ENCODE measurements at regions not wholly inside any gene's neighbourhood (a gene's known extent, or its start where the extent isn't known, plus 50 kb on each side); places are given as distances from the start of the nearest gene placed in this dataset.

DNA sequence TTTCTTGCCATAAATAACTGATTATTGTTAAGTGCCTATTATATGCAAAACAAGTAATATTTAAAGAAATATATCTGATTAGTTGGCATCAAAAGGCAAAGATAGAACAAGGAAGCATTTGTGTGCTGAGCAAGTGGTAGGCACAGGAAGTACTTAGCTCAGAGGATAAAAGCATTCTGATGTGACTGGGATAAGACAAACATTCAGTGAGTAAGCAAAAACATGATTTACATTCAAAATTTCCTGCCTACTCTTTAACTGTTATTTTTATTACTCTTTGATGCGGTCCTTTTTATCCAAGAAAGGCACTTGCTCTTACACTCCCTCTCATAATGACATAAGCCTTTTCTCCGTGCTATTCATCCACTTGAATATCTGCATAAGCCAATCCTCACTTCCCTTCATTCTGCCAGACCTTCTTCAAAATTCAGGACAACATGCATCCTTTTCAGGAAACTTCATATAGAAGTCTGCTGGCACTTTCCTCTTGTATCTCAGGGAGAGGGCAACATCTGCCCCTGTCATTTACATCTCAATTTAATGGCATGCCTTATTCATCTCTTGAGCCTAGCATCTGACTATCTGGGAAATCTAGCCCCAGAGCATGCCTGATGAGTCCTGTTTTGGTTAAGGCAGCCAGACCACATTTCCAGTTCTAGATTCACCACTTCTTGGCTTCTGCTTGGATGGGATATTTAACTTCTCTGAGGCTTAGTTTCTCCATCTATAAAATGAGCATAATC is 478.2 kb upstream of the ROBO2 start:
- H3K79me2 ChIP-seq (ENCODE audit: control insufficient read depth, insufficient read depth, low read length, poor library complexity), result no peaks in the 10 kb centered on the region
- no peak for DNase-seq
- no peak overlapping the region for H3K9ac ChIP-seq (ENCODE audit: low read length)
- H3K4me3 ChIP-seq (ENCODE audit: low read depth, low read length), result no peak overlapping the region
- no peak overlapping the region for H2BK120ac ChIP-seq (ENCODE audit: insufficient read depth, low read length, poor library complexity)
- H2AK5ac ChIP-seq (ENCODE audit: low read length), result no peak overlapping the region
- no peak overlapping the region for H2BK5ac ChIP-seq (ENCODE audit: low read depth, low read length, poor library complexity)
- H3K9me3 ChIP-seq (ENCODE audit: insufficient read depth, low read depth, low read length), result no peaks in the 10 kb centered on the region
- no peak overlapping the region for H3K18ac ChIP-seq (ENCODE audit: low read length)
- H3K27ac ChIP-seq (ENCODE audit: low read depth, low read length), result no peak overlapping the region
- no peak overlapping the region for H3K4ac ChIP-seq (ENCODE audit: low read depth, low read length)
- no peak overlapping the region for H4K91ac ChIP-seq (ENCODE audit: low read depth, low read length)
- H3K27me3 ChIP-seq (ENCODE audit: insufficient read depth, low read length), result no peaks in the 10 kb centered on the region
- H3K23ac ChIP-seq (ENCODE audit: low read length), result no peak overlapping the region
- H2BK12ac ChIP-seq (ENCODE audit: low read length), result no peak overlapping the region
- no peak overlapping the region for H2AFZ ChIP-seq (ENCODE audit: insufficient read depth, low read length, poor library complexity)
- H4K12ac ChIP-seq (ENCODE audit: low read depth, low read length), result no peak overlapping the region
- H3K14ac ChIP-seq (ENCODE audit: low read length), result no peak overlapping the region
- peaks cover 0 to 2% of the 10 kb centered on the region in 2 experiments for H3K4me1 ChIP-seq (ENCODE audit: control insufficient read depth in 1 of 2, insufficient read depth in 2 of 2, low read length in 2 of 2)
- H3K4me2 ChIP-seq (ENCODE audit: low read length), result no peak overlapping the region
- no CpG with 5 or more reads among the region's 2 CpGs for WGBS (ENCODE audit: extremely low coverage, insufficient coverage, insufficient read length)
- no peaks in the 10 kb centered on the region for H3K79me1 ChIP-seq (ENCODE audit: low read length)
- H3K36me3 ChIP-seq (ENCODE audit: control insufficient read depth in 1 of 2, insufficient read depth in 2 of 2, low read length in 2 of 2), result no peaks in the 10 kb centered on the region
- H4K8ac ChIP-seq (ENCODE audit: low read depth, low read length), result no peak overlapping the region

DNA sequence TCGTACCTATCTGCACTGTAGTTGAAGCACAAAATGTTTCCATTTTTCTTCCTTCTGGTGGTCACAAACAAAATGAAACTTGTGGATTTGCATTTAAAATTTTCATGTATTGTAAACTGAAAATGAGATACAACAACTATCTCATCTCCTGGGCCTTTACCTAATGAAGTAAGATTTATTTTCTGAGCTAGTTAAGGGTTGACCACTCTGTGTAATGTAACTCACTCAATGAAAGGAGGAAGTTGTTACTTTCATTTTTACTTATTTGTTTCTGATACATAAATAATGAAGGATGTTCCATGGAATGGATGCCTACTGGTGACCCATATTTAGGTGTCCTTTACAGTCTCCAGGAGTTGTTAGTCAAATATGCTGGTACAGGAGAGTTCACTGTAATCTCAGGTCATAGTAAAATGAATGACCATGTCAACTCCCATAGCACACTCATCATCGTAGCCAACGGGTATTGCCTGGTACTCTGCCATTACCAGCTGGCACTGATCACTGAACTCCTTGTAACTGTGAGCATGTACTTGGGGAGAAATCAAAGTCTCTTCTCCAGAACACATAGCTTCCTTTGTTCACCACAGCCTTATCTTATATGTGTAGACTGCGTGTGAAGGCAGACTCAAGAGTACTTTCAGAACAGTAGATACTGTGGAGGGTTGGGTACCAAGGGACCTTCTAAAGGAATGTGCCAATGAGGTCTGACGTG is 474.2 kb upstream of the ROBO2 start:
- Histone ChIP-seq H4K12ac (ENCODE audit: low read depth, low read length) (no peak overlapping the region), H3K79me1 (ENCODE audit: low read length) (no peaks in the 10 kb centered on the region), H3K4me3 (ENCODE audit: low read depth, low read length) (no peak overlapping the region), H4K8ac (ENCODE audit: low read depth, low read length) (no peak overlapping the region), H2AK5ac (ENCODE audit: low read length) (no peak overlapping the region), H2BK5ac (ENCODE audit: low read depth, low read length, poor library complexity) (no peak overlapping the region), H2AFZ (ENCODE audit: insufficient read depth, low read length, poor library complexity) (no peak overlapping the region), H3K4me2 (ENCODE audit: low read length) (no peak overlapping the region), H3K14ac (ENCODE audit: low read length) (no peak overlapping the region), H3K9me3 (ENCODE audit: insufficient read depth, low read depth, low read length) (no peaks in the 10 kb centered on the region), H4K91ac (ENCODE audit: low read depth, low read length) (no peak overlapping the region), H3K27ac (ENCODE audit: low read depth, low read length) (no peak overlapping the region), H2BK120ac (ENCODE audit: insufficient read depth, low read length, poor library complexity) (no peak overlapping the region), H3K36me3 (ENCODE audit: control insufficient read depth in 1 of 2, insufficient read depth in 2 of 2, low read length in 2 of 2) (no peaks in the 10 kb centered on the region), H3K18ac (ENCODE audit: low read length) (no peak overlapping the region), H3K9ac (ENCODE audit: low read length) (no peak overlapping the region), H3K23ac (ENCODE audit: low read length) (no peak overlapping the region), H3K4ac (ENCODE audit: low read depth, low read length) (no peak overlapping the region), H3K79me2 (ENCODE audit: control insufficient read depth, insufficient read depth, low read length, poor library complexity) (no peaks in the 10 kb centered on the region), H2BK12ac (ENCODE audit: low read length) (no peak overlapping the region), H3K4me1 (ENCODE audit: control insufficient read depth in 1 of 2, insufficient read depth in 2 of 2, low read length in 2 of 2) (peaks cover 0 to 2% of the 10 kb centered on the region in 2 experiments), H3K27me3 (ENCODE audit: insufficient read depth, low read length) (no peaks in the 10 kb centered on the region)
- DNase-seq, result no peak
- no CpG with 5 or more reads among the region's 5 CpGs for WGBS (ENCODE audit: extremely low coverage, insufficient coverage, insufficient read length)

GRCh38 chr3:76566211-76566534 is 473.7 kb upstream of the ROBO2 start:
- H2BK5ac ChIP-seq (ENCODE audit: low read depth, low read length, poor library complexity), result no peak overlapping the region
- H3K79me2 ChIP-seq (ENCODE audit: control insufficient read depth, insufficient read depth, low read length, poor library complexity), result no peaks in the 10 kb centered on the region
- no peak overlapping the region for H4K12ac ChIP-seq (ENCODE audit: low read depth, low read length)
- H2AK5ac ChIP-seq (ENCODE audit: low read length), result no peak overlapping the region
- no peak overlapping the region for H3K18ac ChIP-seq (ENCODE audit: low read length)
- H3K9ac ChIP-seq (ENCODE audit: low read length), result no peak overlapping the region
- H2BK120ac ChIP-seq (ENCODE audit: insufficient read depth, low read length, poor library complexity), result no peak overlapping the region
- H3K4me2 ChIP-seq (ENCODE audit: low read length), result no peak overlapping the region
- no peaks in the 10 kb centered on the region for H3K27me3 ChIP-seq (ENCODE audit: insufficient read depth, low read length)
- H3K36me3 ChIP-seq (ENCODE audit: control insufficient read depth in 1 of 2, insufficient read depth in 2 of 2, low read length in 2 of 2), result no peaks in the 10 kb centered on the region
- no peak overlapping the region for H3K27ac ChIP-seq (ENCODE audit: low read depth, low read length)
- no peak overlapping the region for H2BK12ac ChIP-seq (ENCODE audit: low read length)
- peaks cover 0 to 2% of the 10 kb centered on the region in 2 experiments for H3K4me1 ChIP-seq (ENCODE audit: control insufficient read depth in 1 of 2, insufficient read depth in 2 of 2, low read length in 2 of 2)
- no peaks in the 10 kb centered on the region for H3K9me3 ChIP-seq (ENCODE audit: insufficient read depth, low read depth, low read length)
- H3K79me1 ChIP-seq (ENCODE audit: low read length), result no peaks in the 10 kb centered on the region
- H3K23ac ChIP-seq (ENCODE audit: low read length), result no peak overlapping the region
- no peak overlapping the region for H3K4me3 ChIP-seq (ENCODE audit: low read depth, low read length)
- H3K4ac ChIP-seq (ENCODE audit: low read depth, low read length), result no peak overlapping the region
- no peak overlapping the region for H3K14ac ChIP-seq (ENCODE audit: low read length)
- H2AFZ ChIP-seq (ENCODE audit: insufficient read depth, low read length, poor library complexity), result no peak overlapping the region
- H4K8ac ChIP-seq (ENCODE audit: low read depth, low read length), result no peak overlapping the region
- no peak overlapping the region for H4K91ac ChIP-seq (ENCODE audit: low read depth, low read length)
- DNase-seq, result no peak
- no CpG with 5 or more reads among the region's 2 CpGs for WGBS (ENCODE audit: extremely low coverage, insufficient coverage, insufficient read length)

DNA sequence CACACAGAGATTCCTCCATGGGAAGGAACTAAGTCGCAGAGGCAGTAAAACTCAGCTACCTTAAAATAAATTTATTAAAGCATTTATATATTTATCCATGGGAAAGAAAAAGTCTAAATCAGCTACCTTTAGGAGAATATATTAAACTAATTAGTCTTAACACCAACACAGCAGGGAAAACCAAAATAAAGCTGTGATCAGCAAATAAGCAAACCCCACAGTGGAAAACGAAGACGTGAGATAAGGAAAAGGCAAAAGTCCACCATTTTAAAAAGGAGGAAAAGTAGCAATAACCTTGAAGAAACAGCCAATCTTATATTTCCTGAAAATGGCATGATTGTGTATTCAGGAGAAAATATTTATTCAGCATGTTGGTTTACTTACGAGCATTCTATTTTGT is 473.0 kb upstream of the ROBO2 start:
- no peak overlapping the region for H2BK120ac ChIP-seq (ENCODE audit: insufficient read depth, low read length, poor library complexity)
- H3K79me2 ChIP-seq (ENCODE audit: control insufficient read depth, insufficient read depth, low read length, poor library complexity), result no peaks in the 10 kb centered on the region
- WGBS (ENCODE audit: extremely low coverage, insufficient coverage, insufficient read length), result no CpG with 5 or more reads among the region's 4 CpGs
- no peak overlapping the region for H3K14ac ChIP-seq (ENCODE audit: low read length)
- H3K4me1 ChIP-seq (ENCODE audit: control insufficient read depth in 1 of 2, insufficient read depth in 2 of 2, low read length in 2 of 2), result peaks cover 0 to under 1% of the 10 kb centered on the region in 2 experiments
- H4K8ac ChIP-seq (ENCODE audit: low read depth, low read length), result no peak overlapping the region
- no peak for DNase-seq
- no peak overlapping the region for H2BK12ac ChIP-seq (ENCODE audit: low read length)
- no peak overlapping the region for H2BK5ac ChIP-seq (ENCODE audit: low read depth, low read length, poor library complexity)
- H3K18ac ChIP-seq (ENCODE audit: low read length), result no peak overlapping the region
- no peak overlapping the region for H3K4me2 ChIP-seq (ENCODE audit: low read length)
- no peak overlapping the region for H3K9ac ChIP-seq (ENCODE audit: low read length)
- no peak overlapping the region for H3K4me3 ChIP-seq (ENCODE audit: low read depth, low read length)
- H3K79me1 ChIP-seq (ENCODE audit: low read length), result no peaks in the 10 kb centered on the region
- H3K9me3 ChIP-seq (ENCODE audit: insufficient read depth, low read depth, low read length), result no peaks in the 10 kb centered on the region
- H3K36me3 ChIP-seq (ENCODE audit: control insufficient read depth in 1 of 2, insufficient read depth in 2 of 2, low read length in 2 of 2), result no peaks in the 10 kb centered on the region
- H2AK5ac ChIP-seq (ENCODE audit: low read length), result no peak overlapping the region
- no peak overlapping the region for H3K27ac ChIP-seq (ENCODE audit: low read depth, low read length)
- H4K91ac ChIP-seq (ENCODE audit: low read depth, low read length), result no peak overlapping the region
- H3K4ac ChIP-seq (ENCODE audit: low read depth, low read length), result no peak overlapping the region
- no peak overlapping the region for H3K23ac ChIP-seq (ENCODE audit: low read length)
- H2AFZ ChIP-seq (ENCODE audit: insufficient read depth, low read length, poor library complexity), result no peak overlapping the region
- no peaks in the 10 kb centered on the region for H3K27me3 ChIP-seq (ENCODE audit: insufficient read depth, low read length)
- no peak overlapping the region for H4K12ac ChIP-seq (ENCODE audit: low read depth, low read length)
